ENCODE measurements at regions not wholly inside any gene's neighbourhood (a gene's known extent, or its start where the extent isn't known, plus 50 kb on each side); places are given as distances from the start of the nearest gene placed in this dataset.
A peak's percentile ranks its signal among the peaks of the same experiment; 100 is the strongest.

GRCh38 chr13:97564956-97565355 lies 131.0 kb downstream of the RAP2A start:
- Histone ChIP-seq H3K36me3 (ENCODE audit: control insufficient read depth, insufficient read depth, low read length) (no peaks in the 10 kb centered on the region), H3K4me3 (ENCODE audit: low read length) (no peak overlapping the region), H3K9ac (ENCODE audit: low read length) (no peak overlapping the region), H3K4me1 (ENCODE audit: control insufficient read depth, insufficient read depth, low read length) (peaks cover 12% of the 10 kb centered on the region), H3K9me3 (ENCODE audit: control insufficient read depth, low read length) (no peaks in the 10 kb centered on the region), H3K27me3 (ENCODE audit: control insufficient read depth, insufficient read depth, low read length) (no peaks in the 10 kb centered on the region)

GRCh38 chr13:97565906-97566305 lies 131.9 kb downstream of the RAP2A start:
- Histone ChIP-seq H3K36me3 (ENCODE audit: control insufficient read depth, insufficient read depth, low read length) (no peaks in the 10 kb centered on the region), H3K27me3 (ENCODE audit: control insufficient read depth, insufficient read depth, low read length) (no peaks in the 10 kb centered on the region), H3K4me1 (ENCODE audit: control insufficient read depth, insufficient read depth, low read length) (peaks cover 12% of the 10 kb centered on the region), H3K9ac (ENCODE audit: low read length) (no peak overlapping the region), H3K4me3 (ENCODE audit: low read length) (no peak overlapping the region), H3K9me3 (ENCODE audit: control insufficient read depth, low read length) (no peaks in the 10 kb centered on the region)

- H3K27me3 ChIP-seq (ENCODE audit: control insufficient read depth, insufficient read depth, low read length): no peaks in the 10 kb centered on the region
Measured at GRCh38 chr13:97566907-97567306, 132.9 kb downstream of the RAP2A start.

GRCh38 chr13:97567510-97568243 lies 133.7 kb downstream of the RAP2A start:
- Histone ChIP-seq H3K9me3 (ENCODE audit: control insufficient read depth, low read length) (no peaks in the 10 kb centered on the region), H3K4me3 (ENCODE audit: low read length) (no peak overlapping the region), H3K4me1 (ENCODE audit: control insufficient read depth, insufficient read depth, low read length) (peaks cover 12% of the 10 kb centered on the region), H3K27me3 (ENCODE audit: control insufficient read depth, insufficient read depth, low read length) (no peaks in the 10 kb centered on the region), H3K9ac (ENCODE audit: low read length) (peak overlapping the region; percentile 10), H3K36me3 (ENCODE audit: control insufficient read depth, insufficient read depth, low read length) (no peaks in the 10 kb centered on the region)

More at GRCh38 chr13:97566907-97567306, 132.9 kb downstream of the RAP2A start:
- H3K36me3 ChIP-seq (ENCODE audit: control insufficient read depth, insufficient read depth, low read length): no peaks in the 10 kb centered on the region
- H3K9ac ChIP-seq (ENCODE audit: low read length): no peak overlapping the region
- H3K4me3 ChIP-seq (ENCODE audit: low read length): no peak overlapping the region
- H3K4me1 ChIP-seq (ENCODE audit: control insufficient read depth, insufficient read depth, low read length): peaks cover 12% of the 10 kb centered on the region
- no peaks in the 10 kb centered on the region for H3K9me3 ChIP-seq (ENCODE audit: control insufficient read depth, low read length)

GRCh38 chr13:97568850-97569249 lies 134.9 kb downstream of the RAP2A start:
- H3K9ac ChIP-seq (ENCODE audit: low read length): no peak overlapping the region
- peaks cover 12% of the 10 kb centered on the region for H3K4me1 ChIP-seq (ENCODE audit: control insufficient read depth, insufficient read depth, low read length)
- H3K27me3 ChIP-seq (ENCODE audit: control insufficient read depth, insufficient read depth, low read length): no peaks in the 10 kb centered on the region
- no peaks in the 10 kb centered on the region for H3K36me3 ChIP-seq (ENCODE audit: control insufficient read depth, insufficient read depth, low read length)
- no peak overlapping the region for H3K4me3 ChIP-seq (ENCODE audit: low read length)
- H3K9me3 ChIP-seq (ENCODE audit: control insufficient read depth, low read length): no peaks in the 10 kb centered on the region

- Histone ChIP-seq H3K9me3 (ENCODE audit: control insufficient read depth, low read length) (no peaks in the 10 kb centered on the region), H3K4me3 (ENCODE audit: low read length) (no peak overlapping the region), H3K27me3 (ENCODE audit: control insufficient read depth, insufficient read depth, low read length) (no peaks in the 10 kb centered on the region), H3K4me1 (ENCODE audit: control insufficient read depth, insufficient read depth, low read length) (peaks cover 12% of the 10 kb centered on the region), H3K36me3 (ENCODE audit: control insufficient read depth, insufficient read depth, low read length) (no peaks in the 10 kb centered on the region), H3K9ac (ENCODE audit: low read length) (no peak overlapping the region)
Measured at GRCh38 chr13:97569841-97570240, 135.9 kb downstream of the RAP2A start.

- Histone ChIP-seq H3K9ac (ENCODE audit: low read length) (no peak overlapping the region), H3K27me3 (ENCODE audit: control insufficient read depth, insufficient read depth, low read length) (no peaks in the 10 kb centered on the region), H3K36me3 (ENCODE audit: control insufficient read depth, insufficient read depth, low read length) (no peaks in the 10 kb centered on the region), H3K4me1 (ENCODE audit: control insufficient read depth, insufficient read depth, low read length) (peaks cover 12% of the 10 kb centered on the region), H3K4me3 (ENCODE audit: low read length) (no peak overlapping the region), H3K9me3 (ENCODE audit: control insufficient read depth, low read length) (no peaks in the 10 kb centered on the region)
Measured at GRCh38 chr13:97570442-97570841, 136.5 kb downstream of the RAP2A start.

- Histone ChIP-seq H3K4me3 (ENCODE audit: low read length) (no peak overlapping the region), H3K9me3 (ENCODE audit: control insufficient read depth, low read length) (no peaks in the 10 kb centered on the region), H3K9ac (ENCODE audit: low read length) (no peak overlapping the region), H3K4me1 (ENCODE audit: control insufficient read depth, insufficient read depth, low read length) (peaks cover 7% of the 10 kb centered on the region), H3K36me3 (ENCODE audit: control insufficient read depth, insufficient read depth, low read length) (no peaks in the 10 kb centered on the region), H3K27me3 (ENCODE audit: control insufficient read depth, insufficient read depth, low read length) (no peaks in the 10 kb centered on the region)
Measured at GRCh38 chr13:97573011-97573410, 139.0 kb downstream of the RAP2A start.

GRCh38 chr13:97574926-97575325 lies 141.0 kb downstream of the RAP2A start:
- H3K4me3 ChIP-seq (ENCODE audit: low read length): no peak overlapping the region
- H3K9ac ChIP-seq (ENCODE audit: low read length): no peak overlapping the region
- H3K27me3 ChIP-seq (ENCODE audit: control insufficient read depth, insufficient read depth, low read length): no peaks in the 10 kb centered on the region
- H3K9me3 ChIP-seq (ENCODE audit: control insufficient read depth, low read length): no peaks in the 10 kb centered on the region
- H3K36me3 ChIP-seq (ENCODE audit: control insufficient read depth, insufficient read depth, low read length): no peaks in the 10 kb centered on the region
- no peaks in the 10 kb centered on the region for H3K4me1 ChIP-seq (ENCODE audit: control insufficient read depth, insufficient read depth, low read length)

GRCh38 chr13:97577026-97577425 lies 143.1 kb downstream of the RAP2A start:
- H3K27me3 ChIP-seq (ENCODE audit: control insufficient read depth, insufficient read depth, low read length): no peaks in the 10 kb centered on the region
- H3K9ac ChIP-seq (ENCODE audit: low read length): no peak overlapping the region
- no peak overlapping the region for H3K4me3 ChIP-seq (ENCODE audit: low read length)
- no peaks in the 10 kb centered on the region for H3K9me3 ChIP-seq (ENCODE audit: control insufficient read depth, low read length)
- H3K4me1 ChIP-seq (ENCODE audit: control insufficient read depth, insufficient read depth, low read length): no peaks in the 10 kb centered on the region
- H3K36me3 ChIP-seq (ENCODE audit: control insufficient read depth, insufficient read depth, low read length): no peaks in the 10 kb centered on the region

- H3K4me3 ChIP-seq (ENCODE audit: low read length): no peak overlapping the region
- no peak overlapping the region for H3K9ac ChIP-seq (ENCODE audit: low read length)
- H3K4me1 ChIP-seq (ENCODE audit: control insufficient read depth, insufficient read depth, low read length): no peaks in the 10 kb centered on the region
- no peaks in the 10 kb centered on the region for H3K9me3 ChIP-seq (ENCODE audit: control insufficient read depth, low read length)
- no peaks in the 10 kb centered on the region for H3K27me3 ChIP-seq (ENCODE audit: control insufficient read depth, insufficient read depth, low read length)
- no peaks in the 10 kb centered on the region for H3K36me3 ChIP-seq (ENCODE audit: control insufficient read depth, insufficient read depth, low read length)
Measured at GRCh38 chr13:97582170-97582569, 148.2 kb downstream of the RAP2A start.

GRCh38 chr13:97583907-97584497 lies 150.0 kb downstream of the RAP2A start:
- Histone ChIP-seq H3K9ac (ENCODE audit: low read length) (no peak overlapping the region), H3K27me3 (ENCODE audit: control insufficient read depth, insufficient read depth, low read length) (no peaks in the 10 kb centered on the region), H3K4me3 (ENCODE audit: low read length) (no peak overlapping the region), H3K9me3 (ENCODE audit: control insufficient read depth, low read length) (no peaks in the 10 kb centered on the region), H3K4me1 (ENCODE audit: control insufficient read depth, insufficient read depth, low read length) (no peaks in the 10 kb centered on the region), H3K36me3 (ENCODE audit: control insufficient read depth, insufficient read depth, low read length) (no peaks in the 10 kb centered on the region)

Measured in mucosa of stomach (tissue), 1 donor.